Keratinocyte (primary cell): ENCODE measurements at regions not wholly inside any gene's neighbourhood (a gene's known extent, or its start where the extent isn't known, plus 50 kb on each side); places are given as distances from the start of the nearest gene placed in this dataset.

Experiments used
- EZH2 ChIP-seq: IDR thresholded peaks from one replicate; pipeline ENCODE4 v1.6.1; 2012; ENCODE audit warnings: inconsistent platforms, mild to moderate bottlenecking, low read length, moderate library complexity
- TF ChIP-seq, protein P1 (sequence below), 3 experiments: IDR thresholded peaks in 1 of 3; conservative IDR thresholded peaks in 1 of 3; optimal IDR thresholded peaks in 1 of 3; 2 replicates in 2 of 3; 3 replicates in 1 of 3; pipeline versions ENCODE3 to v1.5.1; 2011; ENCODE audit warnings: low read length in 3 of 3, mild to moderate bottlenecking in 3 of 3, moderate library complexity in 2 of 3, control low read depth in 1 of 3, inconsistent platforms in 1 of 3; ENCODE audit not compliant: insufficient read depth in 2 of 3; ENCODE audit errors: extremely low read depth in 1 of 3

DNA sequence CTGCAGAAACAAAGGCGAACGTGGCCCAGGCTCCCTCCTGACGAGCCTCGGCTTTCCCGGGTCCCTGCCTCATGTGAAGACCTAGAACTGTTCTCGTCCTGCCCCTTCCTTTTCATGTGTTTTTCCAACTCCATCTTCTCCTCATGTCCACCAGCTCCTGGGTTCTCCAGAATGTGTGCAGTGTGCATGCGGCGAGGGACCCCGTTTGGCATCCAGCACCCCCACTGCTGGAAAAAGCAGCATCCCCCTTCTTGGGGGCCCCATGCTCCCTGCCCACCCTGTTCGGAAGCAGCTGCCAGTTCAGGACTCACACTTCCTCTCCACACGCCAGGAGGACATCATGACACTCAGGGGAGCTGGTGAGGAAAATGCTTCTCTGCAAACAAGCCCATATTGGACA is 313.5 kb downstream of the BRD1 start:
- TF ChIP-seq, protein P1, sequence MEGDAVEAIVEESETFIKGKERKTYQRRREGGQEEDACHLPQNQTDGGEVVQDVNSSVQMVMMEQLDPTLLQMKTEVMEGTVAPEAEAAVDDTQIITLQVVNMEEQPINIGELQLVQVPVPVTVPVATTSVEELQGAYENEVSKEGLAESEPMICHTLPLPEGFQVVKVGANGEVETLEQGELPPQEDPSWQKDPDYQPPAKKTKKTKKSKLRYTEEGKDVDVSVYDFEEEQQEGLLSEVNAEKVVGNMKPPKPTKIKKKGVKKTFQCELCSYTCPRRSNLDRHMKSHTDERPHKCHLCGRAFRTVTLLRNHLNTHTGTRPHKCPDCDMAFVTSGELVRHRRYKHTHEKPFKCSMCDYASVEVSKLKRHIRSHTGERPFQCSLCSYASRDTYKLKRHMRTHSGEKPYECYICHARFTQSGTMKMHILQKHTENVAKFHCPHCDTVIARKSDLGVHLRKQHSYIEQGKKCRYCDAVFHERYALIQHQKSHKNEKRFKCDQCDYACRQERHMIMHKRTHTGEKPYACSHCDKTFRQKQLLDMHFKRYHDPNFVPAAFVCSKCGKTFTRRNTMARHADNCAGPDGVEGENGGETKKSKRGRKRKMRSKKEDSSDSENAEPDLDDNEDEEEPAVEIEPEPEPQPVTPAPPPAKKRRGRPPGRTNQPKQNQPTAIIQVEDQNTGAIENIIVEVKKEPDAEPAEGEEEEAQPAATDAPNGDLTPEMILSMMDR (optimal IDR thresholded peaks at IDR 0.05 in 1 of 3, IDR thresholded peaks at IDR 0.05 in 1 of 3, conservative IDR thresholded peaks at IDR 0.05 in 1 of 3; ENCODE audit: extremely low read depth in 1 of 3, insufficient read depth in 2 of 3, low read length in 3 of 3) = no peak
- TF ChIP-seq EZH2 = no peak
